GM10266 (cell line): ENCODE measurements at regions not wholly inside any gene's neighbourhood (a gene's known extent, or its start where the extent isn't known, plus 50 kb on each side); places are given as distances from the start of the nearest gene placed in this dataset.

ENCODE experiments used
- DNase-seq: peaks from one replicate; pipeline ENCODE4 v3.0.0; 2012; ENCODE audit errors: extremely low spot score
- CTCF ChIP-seq: IDR thresholded peaks from 2 replicates; pipeline ENCODE4 v1.5.1; 2012; ENCODE audit warnings: mild to moderate bottlenecking, low read depth; ENCODE audit not compliant: control insufficient read depth, insufficient read depth; ENCODE audit errors: missing control alignments

DNA sequence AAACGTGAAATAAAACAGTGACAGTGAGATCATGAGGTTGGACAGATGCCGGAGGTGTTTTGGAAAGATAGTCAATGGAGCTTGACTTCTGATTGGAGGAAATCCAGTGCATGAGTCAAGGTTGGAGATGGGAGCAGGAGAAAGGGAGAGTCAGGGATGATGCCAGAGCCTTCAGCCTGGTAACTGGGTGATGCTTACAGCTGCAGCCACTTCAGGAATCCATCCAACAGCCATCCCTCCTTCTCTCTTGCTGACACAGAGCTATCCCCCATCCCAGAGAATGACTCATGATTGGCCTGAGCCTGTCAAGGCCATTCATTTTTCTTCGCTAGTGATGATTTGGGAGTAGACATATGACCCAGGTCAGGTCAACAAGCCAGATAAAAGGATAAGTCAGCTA lies 112.8 kb downstream of the SAMD5 start:
- no peak for DNase-seq

GRCh38 chr6:147621961-147622360 lies 113.5 kb downstream of the SAMD5 start:
- no peak for DNase-seq
- no peak for TF ChIP-seq CTCF

More for the DNA sequence above, 112.8 kb downstream of the SAMD5 start:
- TF ChIP-seq CTCF, result no peak

GRCh38 chr6:147624946-147625515 lies 116.5 kb downstream of the SAMD5 start:
- DNase-seq, result no peak
- no peak for TF ChIP-seq CTCF

DNA sequence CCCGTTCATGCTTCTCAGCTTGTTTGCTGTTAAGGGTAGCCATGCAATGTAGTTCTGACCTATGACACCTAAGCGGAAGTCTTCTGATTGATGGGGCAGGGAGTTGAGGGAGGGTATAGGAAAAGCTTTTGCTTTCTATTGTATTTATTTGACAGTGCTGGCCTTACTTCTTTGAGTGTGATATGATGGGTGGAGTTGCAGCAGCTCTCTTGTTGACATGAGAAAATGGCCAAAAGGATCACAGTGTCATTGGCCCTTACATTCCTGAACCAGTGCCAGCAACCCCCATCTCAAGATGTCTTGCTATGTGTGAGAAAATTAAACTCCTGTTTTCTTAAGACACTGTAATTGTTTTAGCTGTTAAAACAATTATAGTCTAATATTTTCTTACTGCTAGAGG lies 117.5 kb downstream of the SAMD5 start:
- DNase-seq, result no peak
- no peak for TF ChIP-seq CTCF

GRCh38 chr6:147627411-147627810 lies 118.9 kb downstream of the SAMD5 start:
- TF ChIP-seq CTCF, result no peak
- DNase-seq, result no peak

DNA sequence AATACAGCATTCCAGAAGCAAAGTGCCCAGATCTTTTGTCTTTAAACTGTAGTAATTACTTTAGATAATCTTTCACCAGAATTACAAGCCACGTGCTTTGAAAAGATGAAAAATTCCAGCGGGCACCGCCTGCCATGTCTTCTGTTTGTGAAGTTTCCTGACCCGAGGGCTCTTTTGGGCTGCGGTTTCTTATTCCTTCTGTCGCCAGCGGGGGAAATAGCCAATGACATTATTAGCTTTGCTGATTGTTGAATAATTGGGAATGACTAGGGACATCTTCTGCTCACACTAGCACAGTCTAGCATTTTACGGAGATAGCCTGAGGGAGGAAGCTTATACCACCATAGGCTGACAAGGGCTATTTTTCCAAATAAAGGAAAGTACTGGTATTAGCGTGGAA lies 124.7 kb downstream of the SAMD5 start:
- DNase-seq, result no peak
- TF ChIP-seq CTCF, result no peak

GRCh38 chr6:147637620-147638195 lies 129.2 kb downstream of the SAMD5 start:
- no peak for TF ChIP-seq CTCF

More at GRCh38 chr6:147637620-147638195, 129.2 kb downstream of the SAMD5 start:
- no peak for DNase-seq
